ENCODE measurements at regions not wholly inside any gene's neighbourhood (a gene's known extent, or its start where the extent isn't known, plus 50 kb on each side); places are given as distances from the start of the nearest gene placed in this dataset.

DNA sequence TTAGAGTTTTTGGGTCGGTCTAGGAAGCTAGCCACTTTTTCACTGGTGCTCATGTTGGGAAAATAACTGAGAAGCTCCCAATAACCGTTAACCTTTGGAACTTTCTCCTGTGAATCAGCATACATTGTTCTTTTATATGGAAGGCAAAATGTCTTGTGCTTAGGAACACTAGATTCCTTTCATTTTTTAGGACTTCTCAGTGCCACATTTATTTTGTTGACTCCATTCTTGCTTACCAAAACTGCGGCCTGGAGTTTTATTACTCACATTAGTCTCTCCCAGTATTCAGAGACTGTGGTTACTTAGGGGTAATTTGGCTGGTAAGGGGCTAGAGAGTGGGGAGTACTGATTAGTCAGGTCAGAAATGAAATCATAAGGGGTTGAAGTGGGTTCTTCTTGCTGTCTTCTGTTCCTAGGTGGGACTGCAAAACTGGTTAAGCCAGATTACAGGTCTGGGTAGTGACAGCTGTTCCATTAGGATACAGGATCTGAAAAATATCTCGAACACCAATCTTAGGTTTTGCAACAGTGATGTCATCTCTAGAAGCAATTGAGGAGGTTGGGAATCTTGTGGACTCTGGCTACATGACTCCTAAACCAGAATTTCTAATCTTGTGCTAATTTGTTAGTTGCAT is 631.4 kb upstream of the LUZP2 start:
- TF ChIP-seq, protein P1, sequence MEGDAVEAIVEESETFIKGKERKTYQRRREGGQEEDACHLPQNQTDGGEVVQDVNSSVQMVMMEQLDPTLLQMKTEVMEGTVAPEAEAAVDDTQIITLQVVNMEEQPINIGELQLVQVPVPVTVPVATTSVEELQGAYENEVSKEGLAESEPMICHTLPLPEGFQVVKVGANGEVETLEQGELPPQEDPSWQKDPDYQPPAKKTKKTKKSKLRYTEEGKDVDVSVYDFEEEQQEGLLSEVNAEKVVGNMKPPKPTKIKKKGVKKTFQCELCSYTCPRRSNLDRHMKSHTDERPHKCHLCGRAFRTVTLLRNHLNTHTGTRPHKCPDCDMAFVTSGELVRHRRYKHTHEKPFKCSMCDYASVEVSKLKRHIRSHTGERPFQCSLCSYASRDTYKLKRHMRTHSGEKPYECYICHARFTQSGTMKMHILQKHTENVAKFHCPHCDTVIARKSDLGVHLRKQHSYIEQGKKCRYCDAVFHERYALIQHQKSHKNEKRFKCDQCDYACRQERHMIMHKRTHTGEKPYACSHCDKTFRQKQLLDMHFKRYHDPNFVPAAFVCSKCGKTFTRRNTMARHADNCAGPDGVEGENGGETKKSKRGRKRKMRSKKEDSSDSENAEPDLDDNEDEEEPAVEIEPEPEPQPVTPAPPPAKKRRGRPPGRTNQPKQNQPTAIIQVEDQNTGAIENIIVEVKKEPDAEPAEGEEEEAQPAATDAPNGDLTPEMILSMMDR (optimal IDR thresholded peaks at IDR 0.05 in 1 of 3, IDR thresholded peaks at IDR 0.05 in 1 of 3, conservative IDR thresholded peaks at IDR 0.05 in 1 of 3; ENCODE audit: extremely low read depth in 1 of 3, insufficient read depth in 2 of 3, low read length in 3 of 3) = no peak
- TF ChIP-seq EZH2 (IDR thresholded peaks at IDR 0.05; ENCODE audit: low read length) = no peak
